Endothelial cell of umbilical vein (primary cell): ENCODE measurements at regions not wholly inside any gene's neighbourhood (a gene's known extent, or its start where the extent isn't known, plus 50 kb on each side); places are given as distances from the start of the nearest gene placed in this dataset.

ENCODE experiments used
- BruUV-seq: library from RNA; stranded (reverse); fragments of 400-500 nt; replicated peaks from 2 replicates; lab custom pipeline; 2021; lab: Mats Ljungman, UMichigan
- CTCF ChIA-PET: fragments of 300-600, 350-600 bp; sonication (Branson Sonifier 250); formaldehyde crosslinking; loops from one replicate; lab custom pipeline; 2021; ENCODE audit warnings: antibody characterized with exemption, inconsistent platforms; lab: Charles Lee
- POLR2A ChIA-PET: fragments of 300-600, 350-600 bp; sonication (Branson Sonifier 250); formaldehyde crosslinking; loops from one replicate; lab custom pipeline; 2021; ENCODE audit warnings: antibody characterized with exemption, inconsistent platforms; lab: Charles Lee
- DNase-seq: peaks from one replicate; pipeline ENCODE4 v3.0.0-alpha.2; 2011; ENCODE audit warnings: low read depth, low spot score
- FAIRE-seq: peaks from 2 replicates; lab custom pipeline; 2011; peaks lifted over from hg19 to GRCh38; lab: Jason Lieb, UNC
- H2AFZ ChIP-seq: 2 replicates; pipeline ENCODE4 v1.6.0; 2012; ENCODE audit warnings: low read depth, low read length, control low read depth, inconsistent platforms
- H3K27ac ChIP-seq: 2 replicates; pipeline ENCODE4 v1.5.1; 2011; ENCODE audit warnings: low read depth, mild to moderate bottlenecking, control low read depth, low read length, moderate library complexity; ENCODE audit not compliant: insufficient read depth
- H3K27me3 ChIP-seq, 2 experiments: 2 replicates each; pipeline versions ENCODE4 v1.6.0 to v1.6.1; 2011; ENCODE audit warnings: low read length in 2 of 2, mixed read lengths in 1 of 2; ENCODE audit not compliant: control insufficient read depth in 2 of 2, insufficient read depth in 2 of 2
- H3K36me3 ChIP-seq, 2 experiments: 2 replicates in 1 of 2; 3 replicates in 1 of 2; pipeline ENCODE4 v1.5.1; 2011; ENCODE audit warnings: low read length in 2 of 2, mild to moderate bottlenecking in 1 of 2, moderate library complexity in 1 of 2; ENCODE audit not compliant: control insufficient read depth in 2 of 2, insufficient read depth in 2 of 2; ENCODE audit errors: extremely low read depth in 1 of 2
- H3K4me1 ChIP-seq: 3 replicates; pipeline ENCODE4 v1.5.1; 2011; ENCODE audit warnings: mild to moderate bottlenecking, low read length; ENCODE audit not compliant: control insufficient read depth, insufficient read depth; ENCODE audit errors: extremely low read depth
- H3K4me2 ChIP-seq: 2 replicates; pipeline ENCODE4 v1.6.1; 2011; ENCODE audit warnings: low read length, control low read depth, mixed read lengths; ENCODE audit not compliant: insufficient read depth
- H3K4me3 ChIP-seq, 3 experiments: fragments of 200-600 bp in 1 of 3; sonication (generic), shearing (Covaris generic) in 1 of 3; replicated peaks in 1 of 3; 2 replicates each; pipeline ENCODE4 v1.5.1; 2011 to 2016; ENCODE audit warnings: control low read depth in 3 of 3, low read length in 3 of 3, mild to moderate bottlenecking in 2 of 3, inconsistent platforms in 1 of 3, low read depth in 1 of 3, moderate library complexity in 1 of 3; ENCODE audit not compliant: insufficient read depth in 1 of 3
- H3K79me2 ChIP-seq: 2 replicates; pipeline ENCODE4 v1.6.0; 2012; ENCODE audit warnings: low read length, inconsistent platforms; ENCODE audit not compliant: control insufficient read depth, insufficient read depth
- H3K9ac ChIP-seq: replicated peaks from 2 replicates; pipeline ENCODE3; 2011; ENCODE audit warnings: low read length, control low read depth; ENCODE audit not compliant: insufficient read depth; ENCODE audit errors: extremely low read depth
- H3K9me1 ChIP-seq: replicated peaks from 3 replicates; pipeline ENCODE4 v1.6.0; 2011; ENCODE audit warnings: mild to moderate bottlenecking, low read length; ENCODE audit not compliant: control insufficient read depth, insufficient read depth; ENCODE audit errors: extremely low read depth
- H3K9me3 ChIP-seq: replicated peaks from 2 replicates; pipeline ENCODE4 v1.5.1; 2012; ENCODE audit warnings: low read length, inconsistent platforms; ENCODE audit not compliant: control insufficient read depth, insufficient read depth
- H4K20me1 ChIP-seq: replicated peaks from 2 replicates; pipeline ENCODE3; 2011; ENCODE audit warnings: mild to moderate bottlenecking, low read length; ENCODE audit not compliant: control insufficient read depth, insufficient read depth; ENCODE audit errors: extremely low read depth
- CTCF ChIP-seq, 2 donors: IDR thresholded peaks; 1 replicate in 1 of 2; 2 replicates in 1 of 2; pipeline ENCODE4 v1.5.1; 2011; ENCODE audit warnings: low read length in 2 of 2, mild to moderate bottlenecking in 2 of 2, moderate library complexity in 2 of 2, control low read depth in 1 of 2, inconsistent platforms in 1 of 2, low read depth in 1 of 2; ENCODE audit not compliant: insufficient read depth in 1 of 2; ENCODE audit errors: extremely low read depth in 1 of 2
- EZH2 ChIP-seq: IDR thresholded peaks from 2 replicates; pipeline ENCODE4 v1.6.1; 2012; ENCODE audit warnings: borderline replicate concordance, low read depth, mild to moderate bottlenecking, moderate library complexity, low read length, inconsistent platforms; ENCODE audit not compliant: severe bottlenecking
- FOS ChIP-seq: IDR thresholded peaks from 2 replicates; pipeline ENCODE4 v1.6.1; 2011; ENCODE audit warnings: mild to moderate bottlenecking, low read length, moderate library complexity, borderline replicate concordance; ENCODE audit not compliant: insufficient read depth
- GATA2 ChIP-seq: IDR thresholded peaks from 2 replicates; pipeline ENCODE4 v1.7.0; 2011; ENCODE audit warnings: low read depth, mild to moderate bottlenecking, moderate library complexity, mixed read lengths, low read length; ENCODE audit not compliant: insufficient read length, insufficient read depth
- JUN ChIP-seq: IDR thresholded peaks from 2 replicates; pipeline ENCODE4 v1.6.1; 2011; ENCODE audit warnings: borderline replicate concordance, low read depth; ENCODE audit not compliant: insufficient read length, insufficient read depth
- MAX ChIP-seq: IDR thresholded peaks from 2 replicates; pipeline ENCODE4 v1.6.1; 2011; ENCODE audit not compliant: insufficient read depth, insufficient read length
- MYC ChIP-seq: IDR thresholded peaks from one replicate; pipeline ENCODE4 v1.6.1; 2011; ENCODE audit warnings: mild to moderate bottlenecking, low read depth, low read length
- POLR2A ChIP-seq: IDR thresholded peaks from 2 replicates; pipeline ENCODE4 v1.6.1; 2012; ENCODE audit warnings: low read depth, mild to moderate bottlenecking, control low read depth, low read length
- POLR2AphosphoS5 ChIP-seq: IDR thresholded peaks from 2 replicates; pipeline ENCODE4 v1.6.1; 2012; ENCODE audit warnings: low read depth, mild to moderate bottlenecking, control low read depth, low read length, moderate library complexity; ENCODE audit not compliant: insufficient read depth
- dilution Hi-C: fragments of 300-500 bp; cut with MboI; formaldehyde crosslinking; loops from one replicate; pipeline ENCODE4 v1.15.0; 2019; ENCODE audit warnings: low sequenced_read_pairs; ENCODE audit not compliant: extremely low pct_ligation_motif_present
- intact Hi-C: fragments of 100-400 bp; cut with micrococcal nuclease; formaldehyde crosslinking; loops from one replicate; pipeline ENCODE4 v1.10.0; 2022

- Histone ChIP-seq H3K9me3 (no peaks in the 10 kb centered on the region), H3K4me1 (no peaks in the 10 kb centered on the region), H2AFZ (no peak overlapping the region), H3K9ac (no peak overlapping the region), H3K36me3 (no peaks in the 10 kb centered on the region), H3K27ac (no peak overlapping the region), H3K27me3 (peaks cover 0 to 1% of the 10 kb centered on the region in 2 experiments), H3K79me2 (no peaks in the 10 kb centered on the region), H3K4me3 (no peak overlapping the region), H3K4me2 (no peak overlapping the region), H3K9me1 (no peaks in the 10 kb centered on the region), H4K20me1 (no peaks in the 10 kb centered on the region)
- CTCF ChIA-PET: no interaction called here
- intact Hi-C loops (no loop called here), dilution Hi-C loops (no loop called here)
- TF ChIP-seq POLR2A: no peak
- no peak for TF ChIP-seq EZH2
- no peak for TF ChIP-seq GATA2
- TF ChIP-seq POLR2AphosphoS5: no peak
- no peak for TF ChIP-seq FOS
- TF ChIP-seq MYC: no peak
- TF ChIP-seq MAX: no peak
- DNase-seq (no peak), FAIRE-seq (no peak)
- BruUV-seq: no TSS peak
- POLR2A ChIA-PET: no interaction called here
These were observed 326.9 kb upstream of the HNRNPA3 start for GRCh38 chr2:176885661-176886060.

- Histone ChIP-seq H3K36me3 (no peaks in the 10 kb centered on the region), H3K4me2 (no peak overlapping the region), H3K27ac (no peak overlapping the region), H3K4me3 (no peak overlapping the region), H3K4me1 (no peaks in the 10 kb centered on the region), H3K9me1 (no peaks in the 10 kb centered on the region), H3K9me3 (no peaks in the 10 kb centered on the region), H3K27me3 (peaks cover 0 to 1% of the 10 kb centered on the region in 2 experiments), H3K9ac (no peak overlapping the region), H4K20me1 (no peaks in the 10 kb centered on the region), H2AFZ (no peak overlapping the region), H3K79me2 (no peaks in the 10 kb centered on the region)
- dilution Hi-C loops: no loop called here
- FAIRE-seq: no peak
- ChIA-PET CTCF (no interaction called here), POLR2A (no interaction called here)
- TF ChIP-seq EZH2 (no peak), POLR2AphosphoS5 (no peak), MAX (no peak), MYC (no peak), POLR2A (no peak), FOS (no peak), CTCF (IDR thresholded peaks at IDR 0.05; ENCODE audit: extremely low read depth in 1 of 2, insufficient read depth in 1 of 2, low read depth in 1 of 2, low read length in 2 of 2) (no peak), GATA2 (no peak), JUN (no peak)
- no peak for DNase-seq
- intact Hi-C loops: no loop called here
- BruUV-seq: no TSS peak
These were observed 321.5 kb upstream of the HNRNPA3 start for GRCh38 chr2:176891105-176891504.
